Activated CD4-positive, alpha-beta T cell treated with anti-CD3 and anti-CD28 coated beads, Interleukin-2, amount 50 U/mL, for 16 hours (primary cell): ENCODE measurements at regions not wholly inside any gene's neighbourhood (a gene's known extent, or its start where the extent isn't known, plus 50 kb on each side); places are given as distances from the start of the nearest gene placed in this dataset.

Experiments used
- DNase-seq: peaks from one replicate; pipeline ENCODE4 v3.0.0-alpha.2; 2020

- DNase-seq: no peak
These were observed 114.9 kb upstream of the NHSL1 start for GRCh38 chr6:138614151-138614550.

- no peak for DNase-seq
These were observed 118.9 kb upstream of the NHSL1 start for GRCh38 chr6:138618168-138618567.

GRCh38 chr6:138620630-138621029 is 121.3 kb upstream of the NHSL1 start:
- DNase-seq: no peak

- no peak for DNase-seq
These were observed 123.7 kb upstream of the NHSL1 start for GRCh38 chr6:138622967-138623366.

- no peak for DNase-seq
These were observed 132.3 kb upstream of the NHSL1 start for GRCh38 chr6:138631566-138631965.

GRCh38 chr6:138637822-138638221 is 135.7 kb upstream of the CCDC28A start:
- DNase-seq: no peak

GRCh38 chr6:138638604-138639003 is 135.0 kb upstream of the CCDC28A start:
- no peak for DNase-seq

GRCh38 chr6:138640028-138640427 is 133.5 kb upstream of the CCDC28A start:
- no peak for DNase-seq

- no peak for DNase-seq
These were observed 130.4 kb upstream of the CCDC28A start for GRCh38 chr6:138643210-138643609.

- no peak for DNase-seq
These were observed 127.5 kb upstream of the CCDC28A start for GRCh38 chr6:138645976-138646640.

- DNase-seq: no peak
These were observed 126.6 kb upstream of the CCDC28A start for GRCh38 chr6:138647006-138647405.

- no peak for DNase-seq
These were observed 125.4 kb upstream of the CCDC28A start for GRCh38 chr6:138648127-138648526.

GRCh38 chr6:138651491-138651890 is 122.1 kb upstream of the CCDC28A start:
- no peak for DNase-seq

- no peak for DNase-seq
These were observed 120.7 kb upstream of the CCDC28A start for GRCh38 chr6:138652824-138653223.

- DNase-seq: no peak
These were observed 120.1 kb upstream of the CCDC28A start for GRCh38 chr6:138653435-138653834.

- peak; percentile 73 for DNase-seq
These were observed 118.6 kb upstream of the CCDC28A start for GRCh38 chr6:138654715-138655634.

GRCh38 chr6:138655828-138656227 is 117.7 kb upstream of the CCDC28A start:
- DNase-seq: no peak

- DNase-seq: no peak
These were observed 117.1 kb upstream of the CCDC28A start for GRCh38 chr6:138656364-138657064.

GRCh38 chr6:138657065-138657425 is 116.5 kb upstream of the CCDC28A start:
- no peak for DNase-seq

GRCh38 chr6:138659998-138660397 is 113.6 kb upstream of the CCDC28A start:
- no peak for DNase-seq

- no peak for DNase-seq
These were observed 111.1 kb upstream of the CCDC28A start for GRCh38 chr6:138662471-138662870.

GRCh38 chr6:138663892-138664291 is 109.7 kb upstream of the CCDC28A start:
- no peak for DNase-seq

- no peak for DNase-seq
These were observed 108.8 kb upstream of the CCDC28A start for GRCh38 chr6:138664745-138665144.

- no peak for DNase-seq
These were observed 106.9 kb upstream of the CCDC28A start for GRCh38 chr6:138666636-138667035.
